ENCODE measurements at regions not wholly inside any gene's neighbourhood (a gene's known extent, or its start where the extent isn't known, plus 50 kb on each side); places are given as distances from the start of the nearest gene placed in this dataset.

GRCh38 chr19:30708416-30709178 lies 336.4 kb downstream of the ZNF536 start (continued):
- no peak for TF ChIP-seq CHD7 (IDR thresholded peaks at IDR 0.05; ENCODE audit: insufficient replicate concordance, low read length)
- TF ChIP-seq CEBPB (IDR thresholded peaks at IDR 0.05; ENCODE audit: low read depth, low read length) = no peak
- TF ChIP-seq USF2 (IDR thresholded peaks at IDR 0.05; ENCODE audit: low read length) = no peak
